RPMI7951 (cell line): ENCODE measurements at regions not wholly inside any gene's neighbourhood (a gene's known extent, or its start where the extent isn't known, plus 50 kb on each side); places are given as distances from the start of the nearest gene placed in this dataset.
"Not testable (repeated sequence)": the region's sequence is repeated elsewhere in the genome, so short reads cannot be mapped to it uniquely, and the experiment has no call there.

Experiments
- DNase-seq: peaks from one replicate; pipeline ENCODE4 v3.0.0-alpha.2; 2012; ENCODE audit warnings: low read depth

- no peak for DNase-seq
Measured at GRCh38 chr2:56021136-56021474, 97.5 kb upstream of the EFEMP1 start.

- DNase-seq: no peak
Measured at GRCh38 chr2:56021579-56021978, 98.0 kb upstream of the EFEMP1 start.

GRCh38 chr2:56025469-56026193 lies 102.0 kb upstream of the EFEMP1 start:
- DNase-seq: no peak

GRCh38 chr2:56026828-56027227 lies 103.2 kb upstream of the EFEMP1 start:
- DNase-seq: no peak

GRCh38 chr2:56030062-56030461 lies 106.5 kb upstream of the EFEMP1 start:
- no peak for DNase-seq

DNA sequence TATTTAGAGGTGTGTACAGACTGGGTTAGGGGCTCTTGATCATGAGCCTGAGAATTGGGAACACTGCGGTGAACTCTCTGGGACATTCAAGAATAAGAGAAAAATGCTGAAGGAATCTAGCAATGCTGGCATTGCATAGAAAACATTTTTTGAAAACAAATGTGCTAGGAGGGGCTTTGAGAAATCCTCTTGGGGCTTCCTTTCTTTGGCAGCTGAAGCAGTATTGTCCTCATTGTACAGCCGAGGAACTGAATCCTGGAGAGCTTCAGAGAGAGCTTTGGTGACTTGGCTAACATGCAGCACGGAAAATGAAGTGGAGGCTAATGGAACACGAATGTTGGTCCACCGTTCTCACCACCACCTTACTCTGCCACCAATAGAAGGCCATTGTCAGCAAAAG lies 107.3 kb upstream of the EFEMP1 start:
- no peak for DNase-seq

- no peak for DNase-seq
Measured at GRCh38 chr2:56034258-56034657, 110.7 kb upstream of the EFEMP1 start.

DNA sequence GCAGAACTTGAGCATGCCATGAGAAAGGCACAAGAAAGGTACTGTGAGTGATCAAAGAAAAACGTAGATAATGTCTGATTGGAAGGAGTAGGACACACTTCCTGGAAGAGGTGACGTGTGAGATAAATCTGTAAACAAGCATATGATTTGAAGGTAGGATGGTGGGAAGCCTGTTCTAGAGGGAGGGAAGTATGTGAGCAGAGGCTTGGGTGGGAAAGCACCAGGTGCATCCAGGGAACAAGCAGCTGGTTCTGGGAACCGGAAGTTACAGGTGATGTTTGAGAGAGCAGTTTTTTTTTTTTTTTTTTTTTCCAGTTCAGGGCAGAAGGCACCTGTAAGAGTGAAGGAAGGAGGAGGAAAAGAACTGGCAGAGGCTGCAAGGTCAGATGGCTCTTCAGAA lies 116.6 kb upstream of the EFEMP1 start:
- DNase-seq: no peak

GRCh38 chr2:56040834-56041233 lies 117.3 kb upstream of the EFEMP1 start:
- no peak for DNase-seq

GRCh38 chr2:56047136-56047535 lies 123.6 kb upstream of the EFEMP1 start:
- DNase-seq: no peak

GRCh38 chr2:56049233-56049845 lies 125.8 kb upstream of the EFEMP1 start:
- DNase-seq: no peak

- no peak for DNase-seq
Measured at GRCh38 chr2:56053679-56054078, 130.1 kb upstream of the EFEMP1 start.

GRCh38 chr2:56055405-56055804 lies 128.4 kb upstream of the CCDC85A start:
- DNase-seq: no peak

- DNase-seq: not testable (repeated sequence)
Measured at GRCh38 chr2:56061327-56061726, 122.5 kb upstream of the CCDC85A start.

GRCh38 chr2:56068746-56069145 lies 115.0 kb upstream of the CCDC85A start:
- DNase-seq: no peak

DNA sequence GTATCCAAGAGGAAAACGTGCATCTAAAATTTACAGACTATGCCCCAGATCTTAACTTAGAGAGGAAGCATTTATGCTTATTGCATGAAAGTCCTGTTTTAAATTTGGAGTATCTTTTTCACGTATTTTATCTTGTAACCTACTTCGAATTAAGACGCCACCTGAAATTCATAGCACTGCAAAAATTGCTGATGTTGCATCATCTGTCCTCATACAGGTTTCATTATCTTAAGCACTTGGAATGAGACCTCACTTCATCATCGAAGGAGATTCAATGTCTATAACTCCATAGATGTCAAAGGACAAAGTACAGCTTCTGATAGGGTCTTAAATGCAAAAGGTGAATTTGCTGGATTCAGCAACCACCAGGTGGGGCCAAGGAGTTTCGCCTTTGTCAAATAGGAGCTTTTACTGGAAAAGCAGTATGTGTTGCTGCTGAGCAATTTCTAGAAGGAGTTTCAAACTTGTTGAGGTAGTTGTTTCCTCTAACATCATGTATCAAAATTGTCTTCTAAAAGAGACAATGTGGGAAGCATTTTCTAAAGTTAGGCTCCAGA lies 106.4 kb upstream of the CCDC85A start:
- no peak for DNase-seq

- DNase-seq: no peak
Measured at GRCh38 chr2:56082665-56083064, 101.1 kb upstream of the CCDC85A start.

GRCh38 chr2:56084111-56084901 lies 99.5 kb upstream of the CCDC85A start:
- DNase-seq: peak; percentile 7

GRCh38 chr2:56086336-56086735 lies 97.5 kb upstream of the CCDC85A start:
- DNase-seq: no peak

- DNase-seq: no peak
Measured at GRCh38 chr2:56088411-56088810, 95.4 kb upstream of the CCDC85A start.

DNA sequence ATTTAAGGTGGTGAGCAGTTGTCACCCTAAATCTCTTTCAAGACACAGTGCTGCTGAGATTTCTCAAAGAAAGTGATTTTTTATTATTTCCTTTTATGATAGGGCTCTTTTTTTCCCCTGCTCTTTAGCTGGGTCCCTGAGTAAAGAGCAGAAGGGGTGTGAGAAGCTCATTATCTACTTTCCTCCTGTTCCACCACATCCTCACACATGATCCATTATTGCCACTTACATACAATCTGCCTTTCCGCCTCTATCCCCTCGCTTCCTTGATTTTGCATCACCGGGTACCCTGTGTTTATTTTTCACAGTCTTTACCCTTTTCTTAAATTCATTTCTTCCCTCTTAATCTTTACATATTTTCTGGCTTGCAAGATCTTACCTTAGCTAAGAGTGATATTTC lies 93.9 kb upstream of the CCDC85A start:
- no peak for DNase-seq

- DNase-seq: no peak
Measured at GRCh38 chr2:56099963-56100362, 83.8 kb upstream of the CCDC85A start.
